ENCODE measurements at regions not wholly inside any gene's neighbourhood (a gene's known extent, or its start where the extent isn't known, plus 50 kb on each side); places are given as distances from the start of the nearest gene placed in this dataset.

DNA sequence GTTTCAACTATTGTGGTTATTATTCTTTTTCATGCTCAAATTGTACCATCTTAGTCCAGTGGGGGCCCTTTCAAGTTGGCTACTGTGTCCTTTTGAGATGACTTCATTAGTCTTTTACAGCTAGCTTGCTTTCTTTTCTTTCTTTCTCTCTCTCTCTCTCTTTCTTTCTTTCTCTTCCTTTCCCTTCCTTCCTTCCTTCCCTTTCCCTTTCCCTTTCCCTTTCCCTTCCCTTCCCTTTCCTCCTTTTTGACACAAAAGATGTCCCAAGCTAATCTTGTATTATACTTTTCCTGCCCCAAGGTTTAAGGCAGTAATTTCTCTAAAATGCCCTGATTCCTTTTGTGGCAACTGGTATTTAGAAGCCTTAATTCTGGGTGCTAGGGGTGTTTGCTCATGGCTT is 213.0 kb upstream of the TBC1D5 start:
- in situ Hi-C loops (cut with MboI; ENCODE audit: low pct_unique_long_range_greater_than_20kb, low sequenced_read_pairs, unreplicated experiment), result no loop called here
- DNase-seq (ENCODE audit: low spot score), result no peak
- no peak for TF ChIP-seq CTCF (IDR thresholded peaks at IDR 0.05; ENCODE audit: extremely low read depth, insufficient read depth, missing control alignments)

DNA sequence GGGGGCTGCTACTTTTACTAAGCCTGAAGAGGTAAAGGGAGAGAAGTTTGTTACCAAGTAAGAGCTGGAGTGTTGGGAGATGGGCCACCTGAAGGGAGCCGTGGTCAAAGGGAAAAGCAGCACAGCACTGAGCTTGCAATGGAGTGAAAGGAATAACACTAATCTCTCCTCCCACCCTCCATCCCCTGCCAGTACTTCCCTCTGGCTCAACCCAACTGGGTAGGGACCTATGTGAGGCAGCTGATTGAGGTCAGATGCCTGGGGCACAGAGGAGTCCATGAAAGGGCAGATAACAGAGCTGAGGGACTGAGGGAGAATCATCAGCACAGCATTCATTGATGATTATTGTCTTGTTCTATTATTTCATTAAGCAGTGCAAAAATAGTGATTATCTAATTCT is 212.4 kb upstream of the TBC1D5 start:
- TF ChIP-seq CTCF (IDR thresholded peaks at IDR 0.05; ENCODE audit: extremely low read depth, insufficient read depth, missing control alignments), result no peak
- DNase-seq (ENCODE audit: low spot score), result no peak
- in situ Hi-C loops (cut with MboI; ENCODE audit: low pct_unique_long_range_greater_than_20kb, low sequenced_read_pairs, unreplicated experiment), result no loop called here

DNA sequence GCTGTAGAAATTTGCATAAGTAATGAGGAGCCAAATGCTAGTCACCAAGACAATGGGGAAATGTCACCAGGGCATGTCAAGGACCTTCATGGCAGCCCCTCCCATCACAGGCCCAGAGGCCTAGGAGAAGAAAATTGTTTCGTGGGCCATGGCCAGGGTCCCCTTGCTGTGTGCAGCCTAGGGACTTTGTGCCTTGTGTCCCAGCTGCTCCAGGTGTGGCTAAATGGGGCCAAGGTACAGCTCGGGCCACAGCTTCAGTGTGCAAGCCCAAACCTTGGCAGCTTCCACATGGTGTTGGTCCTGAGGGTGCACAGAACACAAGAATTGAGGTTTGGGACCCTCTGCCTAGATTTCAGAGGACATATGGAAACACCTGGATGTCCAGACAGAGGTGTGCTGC is 208.8 kb upstream of the TBC1D5 start:
- in situ Hi-C loops (cut with MboI; ENCODE audit: low pct_unique_long_range_greater_than_20kb, low sequenced_read_pairs, unreplicated experiment), result no loop called here
- no peak for TF ChIP-seq CTCF (IDR thresholded peaks at IDR 0.05; ENCODE audit: extremely low read depth, insufficient read depth, missing control alignments)
- no peak for DNase-seq (ENCODE audit: low spot score)

- in situ Hi-C loops (cut with MboI; ENCODE audit: low pct_unique_long_range_greater_than_20kb, low sequenced_read_pairs, unreplicated experiment), result no loop called here
Observed at GRCh38 chr3:17949101-17949500, 206.7 kb upstream of the TBC1D5 start.

DNA sequence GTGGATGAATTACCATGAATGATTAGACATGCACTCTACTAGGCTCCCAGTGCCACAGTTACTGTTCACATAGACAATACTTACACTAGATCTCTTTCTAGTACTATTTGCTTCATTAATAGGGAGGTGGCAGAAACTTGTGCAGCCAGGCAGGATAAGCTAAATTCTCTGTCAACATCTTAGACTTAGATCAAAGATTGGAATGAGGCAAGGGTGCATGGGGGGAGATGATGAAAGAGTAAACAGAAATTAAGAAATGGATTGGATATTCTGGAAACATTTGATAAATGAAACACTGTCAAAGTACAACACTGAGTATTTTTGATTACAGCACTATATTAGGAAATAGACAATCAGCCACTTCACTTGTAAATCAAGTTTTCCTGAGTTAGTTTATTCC is 205.4 kb upstream of the TBC1D5 start:
- no peak for DNase-seq (ENCODE audit: low spot score)
- in situ Hi-C loops (cut with MboI; ENCODE audit: low pct_unique_long_range_greater_than_20kb, low sequenced_read_pairs, unreplicated experiment), result no loop called here
- TF ChIP-seq CTCF (IDR thresholded peaks at IDR 0.05; ENCODE audit: extremely low read depth, insufficient read depth, missing control alignments), result no peak

More at GRCh38 chr3:17949101-17949500, 206.7 kb upstream of the TBC1D5 start:
- TF ChIP-seq CTCF (IDR thresholded peaks at IDR 0.05; ENCODE audit: extremely low read depth, insufficient read depth, missing control alignments), result no peak
- DNase-seq (ENCODE audit: low spot score), result no peak

- DNase-seq (ENCODE audit: low spot score), result no peak
- in situ Hi-C loops (cut with MboI; ENCODE audit: low pct_unique_long_range_greater_than_20kb, low sequenced_read_pairs, unreplicated experiment), result no loop called here
- TF ChIP-seq CTCF (IDR thresholded peaks at IDR 0.05; ENCODE audit: extremely low read depth, insufficient read depth, missing control alignments), result no peak
Observed at GRCh38 chr3:17946619-17947018, 204.2 kb upstream of the TBC1D5 start.

- no peak for TF ChIP-seq CTCF (IDR thresholded peaks at IDR 0.05; ENCODE audit: extremely low read depth, insufficient read depth, missing control alignments)
- DNase-seq (ENCODE audit: low spot score), result no peak
- in situ Hi-C loops (cut with MboI; ENCODE audit: low pct_unique_long_range_greater_than_20kb, low sequenced_read_pairs, unreplicated experiment), result no loop called here
Observed at GRCh38 chr3:17945799-17946399, 203.5 kb upstream of the TBC1D5 start.

Data from GM13977 (cell line).